ENCODE measurements at regions not wholly inside any gene's neighbourhood (a gene's known extent, or its start where the extent isn't known, plus 50 kb on each side); places are given as distances from the start of the nearest gene placed in this dataset.

GRCh38 chr3:44050867-44051266, 190.8 kb upstream of the TOPAZ1 start:
- H4K20me1 ChIP-seq (ENCODE audit: control insufficient read depth, extremely low read depth, insufficient read depth, low read length) = no peaks in the 10 kb centered on the region
- H3K36me3 ChIP-seq (ENCODE audit: control insufficient read depth in 2 of 2, extremely low read depth in 1 of 2, insufficient read depth in 2 of 2, low read length in 2 of 2) = peaks cover 0 to 3% of the 10 kb centered on the region in 2 experiments
- H3K4me3 ChIP-seq (ENCODE audit: control insufficient read depth in 2 of 3, extremely low read depth in 1 of 3, insufficient read depth in 2 of 3, low read depth in 1 of 3, low read length in 3 of 3) = no peak overlapping the region
- FAIRE-seq = no peak
- no peak overlapping the region for H3K4me2 ChIP-seq (ENCODE audit: control insufficient read depth, extremely low read depth, insufficient read depth, low read depth, low read length)
- no peak overlapping the region for H2AFZ ChIP-seq (ENCODE audit: control insufficient read depth, low read length)
- DNase-seq (ENCODE audit: low read depth, low spot score) = no peak
- no peaks in the 10 kb centered on the region for H3K9me3 ChIP-seq (ENCODE audit: control insufficient read depth, low read depth, low read length)
- no peak overlapping the region for H3K9ac ChIP-seq (ENCODE audit: control insufficient read depth, extremely low read depth, insufficient read depth, low read length)
- no peaks in the 10 kb centered on the region for H3K27me3 ChIP-seq (ENCODE audit: control insufficient read depth, extremely low read depth, insufficient read depth, low read length)
- no peak for TF ChIP-seq EZH2 (IDR thresholded peaks at IDR 0.05; ENCODE audit: low read length)
- TF ChIP-seq, protein P1, sequence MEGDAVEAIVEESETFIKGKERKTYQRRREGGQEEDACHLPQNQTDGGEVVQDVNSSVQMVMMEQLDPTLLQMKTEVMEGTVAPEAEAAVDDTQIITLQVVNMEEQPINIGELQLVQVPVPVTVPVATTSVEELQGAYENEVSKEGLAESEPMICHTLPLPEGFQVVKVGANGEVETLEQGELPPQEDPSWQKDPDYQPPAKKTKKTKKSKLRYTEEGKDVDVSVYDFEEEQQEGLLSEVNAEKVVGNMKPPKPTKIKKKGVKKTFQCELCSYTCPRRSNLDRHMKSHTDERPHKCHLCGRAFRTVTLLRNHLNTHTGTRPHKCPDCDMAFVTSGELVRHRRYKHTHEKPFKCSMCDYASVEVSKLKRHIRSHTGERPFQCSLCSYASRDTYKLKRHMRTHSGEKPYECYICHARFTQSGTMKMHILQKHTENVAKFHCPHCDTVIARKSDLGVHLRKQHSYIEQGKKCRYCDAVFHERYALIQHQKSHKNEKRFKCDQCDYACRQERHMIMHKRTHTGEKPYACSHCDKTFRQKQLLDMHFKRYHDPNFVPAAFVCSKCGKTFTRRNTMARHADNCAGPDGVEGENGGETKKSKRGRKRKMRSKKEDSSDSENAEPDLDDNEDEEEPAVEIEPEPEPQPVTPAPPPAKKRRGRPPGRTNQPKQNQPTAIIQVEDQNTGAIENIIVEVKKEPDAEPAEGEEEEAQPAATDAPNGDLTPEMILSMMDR (optimal IDR thresholded peaks at IDR 0.05 in 1 of 3, IDR thresholded peaks at IDR 0.05 in 1 of 3, conservative IDR thresholded peaks at IDR 0.05 in 1 of 3; ENCODE audit: extremely low read depth in 1 of 3, insufficient read depth in 2 of 3, low read length in 3 of 3) = no peak
- no peak overlapping the region for H3K27ac ChIP-seq (ENCODE audit: control insufficient read depth, insufficient read depth, low read length)
- H3K4me1 ChIP-seq (ENCODE audit: control insufficient read depth, extremely low read depth, insufficient read depth, low read length) = peaks cover 7% of the 10 kb centered on the region
- dilution Hi-C loops (cut with MboI; ENCODE audit: extremely low pct_ligation_motif_present, low sequenced_read_pairs) = no loop called here
- H3K9me1 ChIP-seq (ENCODE audit: control insufficient read depth, extremely low read depth, insufficient read depth, low read length) = no peaks in the 10 kb centered on the region
- no peaks in the 10 kb centered on the region for H3K79me2 ChIP-seq (ENCODE audit: control insufficient read depth, insufficient read depth, low read length)

DNA sequence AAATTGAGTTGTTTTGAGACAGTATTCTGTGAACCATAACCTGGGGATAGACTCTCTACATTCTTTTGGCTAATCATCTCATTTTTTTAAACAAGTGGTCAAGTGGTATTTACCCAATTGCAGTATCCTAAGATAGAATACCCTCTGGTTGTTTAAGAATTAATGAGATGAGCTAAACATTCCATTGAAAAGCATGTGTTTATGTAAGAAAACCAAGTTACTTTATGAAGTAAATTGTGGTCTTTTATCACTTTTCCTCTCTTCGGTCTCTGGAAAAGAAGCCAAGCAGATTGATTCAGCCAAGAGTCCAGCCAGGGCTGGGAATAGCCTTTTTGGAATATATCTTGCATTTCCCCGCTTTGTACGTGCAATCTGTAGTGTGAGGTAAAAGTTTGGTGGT, 185.7 kb upstream of the TOPAZ1 start:
- no peaks in the 10 kb centered on the region for H4K20me1 ChIP-seq (ENCODE audit: control insufficient read depth, extremely low read depth, insufficient read depth, low read length)
- no peak overlapping the region for H3K9ac ChIP-seq (ENCODE audit: control insufficient read depth, extremely low read depth, insufficient read depth, low read length)
- peaks cover 11% of the 10 kb centered on the region for H3K4me1 ChIP-seq (ENCODE audit: control insufficient read depth, extremely low read depth, insufficient read depth, low read length)
- FAIRE-seq (no peak), DNase-seq (ENCODE audit: low read depth, low spot score) (no peak)
- no peak overlapping the region for H3K4me2 ChIP-seq (ENCODE audit: control insufficient read depth, extremely low read depth, insufficient read depth, low read depth, low read length)
- no peak overlapping the region for H3K4me3 ChIP-seq (ENCODE audit: control insufficient read depth in 2 of 3, extremely low read depth in 1 of 3, insufficient read depth in 2 of 3, low read depth in 1 of 3, low read length in 3 of 3)
- peaks cover 0 to 3% of the 10 kb centered on the region in 2 experiments for H3K36me3 ChIP-seq (ENCODE audit: control insufficient read depth in 2 of 2, extremely low read depth in 1 of 2, insufficient read depth in 2 of 2, low read length in 2 of 2)
- no peaks in the 10 kb centered on the region for H3K79me2 ChIP-seq (ENCODE audit: control insufficient read depth, insufficient read depth, low read length)
- no peak overlapping the region for H2AFZ ChIP-seq (ENCODE audit: control insufficient read depth, low read length)
- no peaks in the 10 kb centered on the region for H3K9me3 ChIP-seq (ENCODE audit: control insufficient read depth, low read depth, low read length)
- TF ChIP-seq, protein P1 (optimal IDR thresholded peaks at IDR 0.05 in 1 of 3, IDR thresholded peaks at IDR 0.05 in 1 of 3, conservative IDR thresholded peaks at IDR 0.05 in 1 of 3; ENCODE audit: extremely low read depth in 1 of 3, insufficient read depth in 2 of 3, low read length in 3 of 3) = no peak
- TF ChIP-seq EZH2 (IDR thresholded peaks at IDR 0.05; ENCODE audit: low read length) = no peak
- H3K27ac ChIP-seq (ENCODE audit: control insufficient read depth, insufficient read depth, low read length) = no peak overlapping the region
- H3K9me1 ChIP-seq (ENCODE audit: control insufficient read depth, extremely low read depth, insufficient read depth, low read length) = no peaks in the 10 kb centered on the region
- no peaks in the 10 kb centered on the region for H3K27me3 ChIP-seq (ENCODE audit: control insufficient read depth, extremely low read depth, insufficient read depth, low read length)
- dilution Hi-C loops (cut with MboI; ENCODE audit: extremely low pct_ligation_motif_present, low sequenced_read_pairs) = no loop called here

All from keratinocyte (primary cell).